PC-9 (cell line): ENCODE measurements at regions not wholly inside any gene's neighbourhood (a gene's known extent, or its start where the extent isn't known, plus 50 kb on each side); places are given as distances from the start of the nearest gene placed in this dataset.

Experiments
- BruUV-seq: library from RNA; stranded (reverse); fragments of 400-500 nt; replicated peaks from 2 replicates; lab custom pipeline; 2021; lab: Mats Ljungman, UMichigan
- CTCF ChIA-PET: fragments of 300-600 bp; sonication (Branson Sonifier 250); formaldehyde crosslinking; loops from one replicate; lab custom pipeline; 2022; ENCODE audit warnings: antibody characterized with exemption; lab: Charles Lee
- POLR2A ChIA-PET: fragments of 300-600 bp; sonication (Branson Sonifier 250); formaldehyde crosslinking; loops from one replicate; lab custom pipeline; 2022; ENCODE audit warnings: antibody characterized with exemption; ENCODE audit not compliant: unreplicated experiment; lab: Charles Lee
- DNase-seq, 2 experiments: peaks; one replicate each; pipeline versions ENCODE4 v3.0.0 to v3.0.0-alpha.2; 2015 to 2022; ENCODE audit warnings: mixed read lengths in 1 of 2
- H2AFZ ChIP-seq: fragments of 200-600 bp; sonication (generic); 2 replicates; pipeline ENCODE4 v1.8.1; 2017; ENCODE audit warnings: antibody characterized with exemption
- H3F3A ChIP-seq: fragments of 200-600 bp; sonication (generic); 2 replicates; pipeline ENCODE4 v1.8.1; 2017; ENCODE audit warnings: antibody characterized with exemption, mild to moderate bottlenecking, low read depth; ENCODE audit not compliant: insufficient read depth
- H3K27ac ChIP-seq: fragments of 200-600 bp; sonication (generic); 2 replicates; pipeline ENCODE4 v1.6.1; 2016; ENCODE audit warnings: mixed run types
- H3K27me3 ChIP-seq: fragments of 200-600 bp; sonication (generic); 2 replicates; pipeline ENCODE4 v1.6.1; 2016; ENCODE audit warnings: low read depth, mixed run types; ENCODE audit not compliant: insufficient read depth
- H3K36me3 ChIP-seq: fragments of 200-600 bp; sonication (generic); 2 replicates; pipeline ENCODE4 v1.6.1; 2016; ENCODE audit warnings: low read depth, mixed run types
- H3K4me1 ChIP-seq: fragments of 200-600 bp; sonication (generic); replicated peaks from 2 replicates; pipeline ENCODE4 v1.6.1; 2016; ENCODE audit warnings: mixed run types; ENCODE audit not compliant: insufficient read depth
- H3K4me2 ChIP-seq: fragments of 200-600 bp; sonication (generic); 2 replicates; pipeline ENCODE4 v1.6.1; 2017; ENCODE audit warnings: mixed run types
- H3K4me3 ChIP-seq: fragments of 200-600 bp; sonication (generic); 2 replicates; pipeline ENCODE4 v1.6.1; 2016; ENCODE audit warnings: mixed run types
- H3K79me2 ChIP-seq: fragments of 200-600 bp; sonication (generic); 2 replicates; pipeline ENCODE4 v1.6.1; 2017; ENCODE audit warnings: low read depth, mixed run types
- H3K9me2 ChIP-seq: fragments of 200-600 bp; sonication (generic); 2 replicates; pipeline ENCODE4 v1.8.1; 2017; ENCODE audit warnings: mild to moderate bottlenecking; ENCODE audit not compliant: insufficient read depth
- H3K9me3 ChIP-seq: fragments of 200-600 bp; sonication (generic); 2 replicates; pipeline ENCODE4 v1.8.1; 2016; ENCODE audit warnings: low read depth; ENCODE audit not compliant: insufficient read depth
- H4K20me1 ChIP-seq: fragments of 200-600 bp; sonication (generic); 2 replicates; pipeline ENCODE4 v1.8.1; 2017; ENCODE audit not compliant: insufficient read depth
- CTCF ChIP-seq: fragments of 200-600 bp; sonication (generic); conservative IDR thresholded peaks from 2 replicates; pipeline ENCODE4 v1.6.1; 2017; ENCODE audit warnings: mixed run types, antibody characterized with exemption, mild to moderate bottlenecking, moderate library complexity
- EZH2 ChIP-seq: fragments of 200-600 bp; sonication (generic); IDR thresholded peaks from 2 replicates; pipeline ENCODE4 v1.8.0; 2017; ENCODE audit warnings: antibody characterized with exemption, low read depth
- intact Hi-C: fragments of 100-400 bp; cut with micrococcal nuclease; formaldehyde crosslinking; loops from one replicate; pipeline ENCODE4 v1.10.0; 2022; ENCODE audit not compliant: unreplicated experiment

- no peak for TF ChIP-seq CTCF
- no peak for DNase-seq
- Histone ChIP-seq H3F3A (no peaks in the 10 kb centered on the region), H3K36me3 (no peaks in the 10 kb centered on the region), H3K4me3 (no peak overlapping the region), H4K20me1 (no peaks in the 10 kb centered on the region), H3K79me2 (no peaks in the 10 kb centered on the region), H2AFZ (no peak overlapping the region), H3K9me3 (no peaks in the 10 kb centered on the region), H3K4me2 (no peak overlapping the region), H3K27ac (no peak overlapping the region), H3K9me2 (no peaks in the 10 kb centered on the region), H3K27me3 (peaks cover 8% of the 10 kb centered on the region; the same call in 1 of the 2 replicates), H3K4me1 (no peaks in the 10 kb centered on the region)
- CTCF ChIA-PET: no interaction called here
- intact Hi-C loops: no loop called here
- BruUV-seq: no TSS peak
- POLR2A ChIA-PET: no interaction called here
Observed at GRCh38 chr14:65860956-65861611, 448.6 kb downstream of the FUT8 start.

GRCh38 chr14:65864549-65864948 is 452.0 kb downstream of the FUT8 start:
- DNase-seq: no peak
- Histone ChIP-seq H4K20me1 (no peaks in the 10 kb centered on the region), H3K4me1 (no peaks in the 10 kb centered on the region), H3K79me2 (no peaks in the 10 kb centered on the region), H3F3A (no peaks in the 10 kb centered on the region), H3K4me3 (no peak overlapping the region), H3K27me3 (peaks cover 8% of the 10 kb centered on the region; the same call in 1 of the 2 replicates), H3K27ac (no peak overlapping the region), H3K9me2 (no peaks in the 10 kb centered on the region), H3K36me3 (no peaks in the 10 kb centered on the region), H3K4me2 (no peak overlapping the region), H3K9me3 (no peaks in the 10 kb centered on the region), H2AFZ (no peak overlapping the region)
- ChIA-PET POLR2A (no interaction called here), CTCF (no interaction called here)
- TF ChIP-seq CTCF: no peak
- no peak for TF ChIP-seq EZH2
- no TSS peak for BruUV-seq
- intact Hi-C loops: no loop called here

- Histone ChIP-seq H2AFZ (no peak overlapping the region), H3K4me3 (no peak overlapping the region), H3K9me3 (no peaks in the 10 kb centered on the region), H4K20me1 (no peaks in the 10 kb centered on the region), H3K27me3 (peaks cover 8% of the 10 kb centered on the region; the same call in 1 of the 2 replicates), H3F3A (no peaks in the 10 kb centered on the region), H3K4me1 (no peaks in the 10 kb centered on the region), H3K4me2 (no peak overlapping the region), H3K79me2 (no peaks in the 10 kb centered on the region), H3K36me3 (no peaks in the 10 kb centered on the region), H3K9me2 (no peaks in the 10 kb centered on the region), H3K27ac (no peak overlapping the region)
- BruUV-seq: no TSS peak
- intact Hi-C loops: no loop called here
- TF ChIP-seq EZH2 (no peak), CTCF (no peak)
- ChIA-PET CTCF (no interaction called here), POLR2A (no interaction called here)
- no peak for DNase-seq
Observed at GRCh38 chr14:65864984-65865383, 452.5 kb downstream of the FUT8 start.
